ENCODE measurements at regions not wholly inside any gene's neighbourhood (a gene's known extent, or its start where the extent isn't known, plus 50 kb on each side); places are given as distances from the start of the nearest gene placed in this dataset.
"Not testable (repeated sequence)": the region's sequence is repeated elsewhere in the genome, so short reads cannot be mapped to it uniquely, and the experiment has no call there.

- H3K4me1 ChIP-seq (ENCODE audit: control insufficient read depth in 5 of 5, insufficient read depth in 5 of 5, low read length in 5 of 5), result peaks cover 0 to 2% (median 0%) of the 10 kb centered on the region in 5 donors
- H3K27ac ChIP-seq (ENCODE audit: low read depth, low read length), result no peak overlapping the region
- H3K27me3 ChIP-seq (ENCODE audit: control insufficient read depth in 5 of 5, insufficient read depth in 4 of 5, low read length in 5 of 5), result no peaks in the 10 kb centered on the region
- H3K4me3 ChIP-seq (ENCODE audit: low read depth in 1 of 5, low read length in 5 of 5), result no peak overlapping the region
- H3K9me3 ChIP-seq (ENCODE audit: control insufficient read depth in 5 of 5, low read length in 5 of 5), result no peaks in the 10 kb centered on the region
- no peak overlapping the region for H3K9ac ChIP-seq (ENCODE audit: low read length in 5 of 5)
- no peaks in the 10 kb centered on the region for H3K36me3 ChIP-seq (ENCODE audit: control insufficient read depth in 5 of 5, insufficient read depth in 5 of 5, low read length in 5 of 5)
Observed at GRCh38 chr6:106745197-106745770, 115.9 kb downstream of the QRSL1 start.

DNA sequence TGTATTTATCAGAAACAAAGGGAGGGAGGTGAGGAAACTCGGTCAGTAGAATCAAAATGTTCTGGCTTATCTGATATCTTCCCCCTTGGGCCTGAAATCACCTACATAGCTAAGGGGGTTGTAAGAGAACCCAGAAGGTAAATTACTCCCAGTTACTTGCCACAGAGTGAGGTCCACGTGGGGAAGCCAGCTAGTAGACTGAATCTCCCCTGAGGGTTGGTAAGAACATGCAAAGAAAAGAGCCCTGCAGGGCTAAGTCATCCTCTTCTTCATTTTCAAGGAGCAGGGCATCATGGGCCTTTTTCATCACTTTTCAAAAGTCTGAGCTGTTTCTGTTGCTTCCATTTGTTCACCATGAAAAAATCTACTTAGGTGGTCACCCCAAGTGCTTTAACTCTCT lies 115.4 kb downstream of the QRSL1 start:
- Histone ChIP-seq H3K4me3 (ENCODE audit: low read depth in 1 of 5, low read length in 5 of 5) (no peak overlapping the region), H3K9me3 (ENCODE audit: control insufficient read depth in 5 of 5, low read length in 5 of 5) (no peaks in the 10 kb centered on the region), H3K4me1 (ENCODE audit: control insufficient read depth in 5 of 5, insufficient read depth in 5 of 5, low read length in 5 of 5) (peaks cover 0 to 7% (median 0%) of the 10 kb centered on the region in 5 donors), H3K36me3 (ENCODE audit: control insufficient read depth in 5 of 5, insufficient read depth in 5 of 5, low read length in 5 of 5) (no peaks in the 10 kb centered on the region), H3K27me3 (ENCODE audit: control insufficient read depth in 5 of 5, insufficient read depth in 4 of 5, low read length in 5 of 5) (no peaks in the 10 kb centered on the region), H3K27ac (ENCODE audit: low read depth, low read length) (no peak overlapping the region), H3K9ac (ENCODE audit: low read length in 5 of 5) (no peak overlapping the region)

- H3K36me3 ChIP-seq (ENCODE audit: control insufficient read depth in 5 of 5, insufficient read depth in 5 of 5, low read length in 5 of 5); H3K27ac ChIP-seq (ENCODE audit: low read depth, low read length); H3K27me3 ChIP-seq (ENCODE audit: control insufficient read depth in 5 of 5, insufficient read depth in 4 of 5, low read length in 5 of 5); H3K9ac ChIP-seq (ENCODE audit: low read length in 5 of 5); H3K4me3 ChIP-seq (ENCODE audit: low read depth in 1 of 5, low read length in 5 of 5); H3K9me3 ChIP-seq (ENCODE audit: control insufficient read depth in 5 of 5, low read length in 5 of 5): not testable (repeated sequence)
- H3K4me1 ChIP-seq (ENCODE audit: control insufficient read depth in 5 of 5, insufficient read depth in 5 of 5, low read length in 5 of 5), result peaks cover 0 to 12% (median 6%) of the 10 kb centered on the region in 5 donors
Observed at GRCh38 chr6:106744029-106744428, 114.7 kb downstream of the QRSL1 start.

DNA sequence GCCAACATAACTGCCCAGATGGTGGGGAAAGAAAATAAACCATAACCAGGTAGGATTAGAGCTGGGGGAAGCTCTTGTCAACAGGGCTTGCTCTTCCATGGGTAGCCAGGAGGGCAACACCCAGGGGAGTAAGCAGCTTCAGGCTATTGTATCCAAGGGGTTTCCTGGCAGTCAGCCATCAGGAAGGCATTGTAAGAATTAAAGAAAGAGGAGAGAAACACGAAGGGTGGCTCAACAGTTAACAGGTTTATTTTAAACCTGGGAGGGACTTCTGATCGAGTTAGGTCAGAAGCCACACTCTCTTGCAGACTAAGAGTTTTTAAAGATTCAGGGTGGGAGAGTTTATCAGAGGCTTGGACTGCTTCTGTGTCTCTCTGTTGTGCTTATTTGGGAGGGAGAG lies 114.2 kb downstream of the QRSL1 start:
- Histone ChIP-seq H3K27ac (ENCODE audit: low read depth, low read length) (no peak overlapping the region), H3K9me3 (ENCODE audit: control insufficient read depth in 5 of 5, low read length in 5 of 5) (no peaks in the 10 kb centered on the region), H3K27me3 (ENCODE audit: control insufficient read depth in 5 of 5, insufficient read depth in 4 of 5, low read length in 5 of 5) (no peaks in the 10 kb centered on the region)

DNA sequence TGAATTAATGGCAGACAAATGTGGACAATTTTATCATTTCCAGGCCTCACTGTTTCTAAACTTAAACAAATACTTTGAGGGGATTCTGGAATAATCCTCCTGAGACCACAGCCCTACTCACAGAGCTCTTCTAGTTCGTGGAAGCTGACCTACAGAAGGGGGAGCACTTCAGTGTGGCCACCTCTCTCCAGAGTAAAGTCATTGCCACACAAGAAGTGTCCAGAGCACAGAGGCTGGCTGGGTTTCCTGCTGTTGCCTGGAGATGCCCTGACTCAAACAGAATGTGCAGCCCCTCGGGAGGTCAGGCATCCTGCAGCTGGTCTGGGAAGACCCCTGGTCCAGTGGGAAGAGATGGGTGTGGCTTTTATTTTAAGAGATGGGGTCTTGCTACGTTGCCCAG lies 110.9 kb downstream of the QRSL1 start:
- H3K27ac ChIP-seq (ENCODE audit: low read depth, low read length), result no peak overlapping the region
- no peaks in the 10 kb centered on the region for H3K36me3 ChIP-seq (ENCODE audit: control insufficient read depth in 5 of 5, insufficient read depth in 5 of 5, low read length in 5 of 5)
- H3K4me3 ChIP-seq (ENCODE audit: low read depth in 1 of 5, low read length in 5 of 5), result no peak overlapping the region
- H3K9me3 ChIP-seq (ENCODE audit: control insufficient read depth in 5 of 5, low read length in 5 of 5), result peaks cover 0 to 6% (median 4%) of the 10 kb centered on the region in 5 donors
- H3K27me3 ChIP-seq (ENCODE audit: control insufficient read depth in 5 of 5, insufficient read depth in 4 of 5, low read length in 5 of 5), result no peaks in the 10 kb centered on the region
- peaks cover 0 to 12% (median 6%) of the 10 kb centered on the region in 5 donors for H3K4me1 ChIP-seq (ENCODE audit: control insufficient read depth in 5 of 5, insufficient read depth in 5 of 5, low read length in 5 of 5)
- no peak overlapping the region for H3K9ac ChIP-seq (ENCODE audit: low read length in 5 of 5)

More for the DNA sequence above, 114.2 kb downstream of the QRSL1 start:
- H3K4me3 ChIP-seq (ENCODE audit: low read depth in 1 of 5, low read length in 5 of 5), result no peak overlapping the region
- H3K9ac ChIP-seq (ENCODE audit: low read length in 5 of 5), result no peak overlapping the region
- peaks cover 0 to 12% (median 6%) of the 10 kb centered on the region in 5 donors for H3K4me1 ChIP-seq (ENCODE audit: control insufficient read depth in 5 of 5, insufficient read depth in 5 of 5, low read length in 5 of 5)
- no peaks in the 10 kb centered on the region for H3K36me3 ChIP-seq (ENCODE audit: control insufficient read depth in 5 of 5, insufficient read depth in 5 of 5, low read length in 5 of 5)

DNA sequence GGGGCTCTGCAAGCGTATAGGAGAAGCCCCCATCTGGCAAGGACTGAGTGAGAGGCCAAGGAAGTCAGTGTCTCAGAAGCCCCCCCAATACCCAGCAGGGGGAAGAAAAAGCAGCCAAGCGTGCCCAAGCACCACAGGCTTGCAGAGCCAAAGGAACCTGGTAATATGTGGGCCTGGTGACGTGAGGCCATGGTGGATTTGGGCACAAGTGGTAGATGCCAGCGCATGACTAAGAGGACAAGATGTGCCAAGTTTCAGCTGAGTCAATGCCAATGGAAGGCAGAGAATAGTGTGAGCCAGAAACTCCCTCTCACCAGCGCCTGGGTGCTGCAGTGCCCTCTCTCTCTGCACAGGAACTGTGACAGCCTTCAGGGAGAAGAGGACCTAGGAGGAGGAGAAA lies 110.0 kb downstream of the QRSL1 start:
- no peak overlapping the region for H3K4me3 ChIP-seq (ENCODE audit: low read depth in 1 of 5, low read length in 5 of 5)
- H3K27ac ChIP-seq (ENCODE audit: low read depth, low read length), result no peak overlapping the region
- peaks cover 0 to 6% (median 4%) of the 10 kb centered on the region in 5 donors for H3K9me3 ChIP-seq (ENCODE audit: control insufficient read depth in 5 of 5, low read length in 5 of 5)
- no peak overlapping the region for H3K9ac ChIP-seq (ENCODE audit: low read length in 5 of 5)
- peaks cover 0 to 12% (median 6%) of the 10 kb centered on the region in 5 donors for H3K4me1 ChIP-seq (ENCODE audit: control insufficient read depth in 5 of 5, insufficient read depth in 5 of 5, low read length in 5 of 5)
- no peaks in the 10 kb centered on the region for H3K36me3 ChIP-seq (ENCODE audit: control insufficient read depth in 5 of 5, insufficient read depth in 5 of 5, low read length in 5 of 5)
- H3K27me3 ChIP-seq (ENCODE audit: control insufficient read depth in 5 of 5, insufficient read depth in 4 of 5, low read length in 5 of 5), result no peaks in the 10 kb centered on the region

DNA sequence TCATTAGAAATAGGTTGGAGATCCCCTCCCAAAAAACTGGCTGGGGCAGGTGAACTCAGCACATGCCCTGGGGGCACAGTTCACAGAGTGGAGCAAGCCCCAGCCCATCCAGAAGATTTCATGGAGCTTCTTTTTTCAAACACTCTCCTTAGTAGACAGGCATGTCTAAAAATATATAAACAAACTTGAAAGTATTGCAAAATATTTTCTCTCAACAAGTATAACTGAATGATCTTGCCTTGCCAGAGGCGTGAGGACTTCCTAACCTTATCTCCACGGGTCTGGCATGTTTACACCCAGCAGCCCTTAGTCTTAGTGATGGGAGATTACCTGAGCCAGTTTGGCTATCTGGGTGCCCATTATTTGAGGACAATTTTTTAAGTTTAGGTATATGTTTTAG lies 107.1 kb downstream of the QRSL1 start:
- H3K4me3 ChIP-seq (ENCODE audit: low read depth in 1 of 5, low read length in 5 of 5), result no peak overlapping the region
- H3K9me3 ChIP-seq (ENCODE audit: control insufficient read depth in 5 of 5, low read length in 5 of 5), result peaks cover 0 to 6% (median 4%) of the 10 kb centered on the region in 5 donors
- no peaks in the 10 kb centered on the region for H3K27me3 ChIP-seq (ENCODE audit: control insufficient read depth in 5 of 5, insufficient read depth in 4 of 5, low read length in 5 of 5)
- no peaks in the 10 kb centered on the region for H3K36me3 ChIP-seq (ENCODE audit: control insufficient read depth in 5 of 5, insufficient read depth in 5 of 5, low read length in 5 of 5)
- H3K4me1 ChIP-seq (ENCODE audit: control insufficient read depth in 5 of 5, insufficient read depth in 5 of 5, low read length in 5 of 5), result peaks cover 0 to 12% (median 6%) of the 10 kb centered on the region in 5 donors
- no peak overlapping the region for H3K27ac ChIP-seq (ENCODE audit: low read depth, low read length)
- no peak overlapping the region for H3K9ac ChIP-seq (ENCODE audit: low read length in 5 of 5)

DNA sequence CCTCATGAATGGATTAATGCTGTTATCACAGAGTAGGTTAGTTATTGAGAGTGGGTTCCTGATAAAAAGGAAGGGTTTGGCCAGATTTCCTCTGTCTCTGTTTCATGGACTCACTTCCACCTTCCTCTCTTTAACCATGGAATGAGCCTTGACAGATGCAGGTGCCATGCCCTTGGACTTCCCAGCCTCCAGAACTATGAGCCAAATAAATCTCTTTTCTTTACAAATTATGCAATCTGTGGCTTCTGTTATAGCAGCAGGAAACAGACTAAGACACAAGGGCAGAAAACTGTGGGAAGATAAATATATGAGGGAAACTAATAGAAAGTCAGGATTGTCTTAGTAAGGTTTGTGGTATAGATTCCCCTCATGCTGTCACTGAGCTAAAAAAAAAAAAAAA lies 106.5 kb downstream of the QRSL1 start:
- H3K4me3 ChIP-seq (ENCODE audit: low read depth in 1 of 5, low read length in 5 of 5), result no peak overlapping the region
- H3K27me3 ChIP-seq (ENCODE audit: control insufficient read depth in 5 of 5, insufficient read depth in 4 of 5, low read length in 5 of 5), result no peaks in the 10 kb centered on the region
- H3K9ac ChIP-seq (ENCODE audit: low read length in 5 of 5), result no peak overlapping the region
- H3K36me3 ChIP-seq (ENCODE audit: control insufficient read depth in 5 of 5, insufficient read depth in 5 of 5, low read length in 5 of 5), result no peaks in the 10 kb centered on the region
- peaks cover 0 to 12% (median 9%) of the 10 kb centered on the region in 5 donors for H3K4me1 ChIP-seq (ENCODE audit: control insufficient read depth in 5 of 5, insufficient read depth in 5 of 5, low read length in 5 of 5)
- H3K27ac ChIP-seq (ENCODE audit: low read depth, low read length), result no peak overlapping the region
- H3K9me3 ChIP-seq (ENCODE audit: control insufficient read depth in 5 of 5, low read length in 5 of 5), result peaks cover 0 to 6% (median 4%) of the 10 kb centered on the region in 5 donors

DNA sequence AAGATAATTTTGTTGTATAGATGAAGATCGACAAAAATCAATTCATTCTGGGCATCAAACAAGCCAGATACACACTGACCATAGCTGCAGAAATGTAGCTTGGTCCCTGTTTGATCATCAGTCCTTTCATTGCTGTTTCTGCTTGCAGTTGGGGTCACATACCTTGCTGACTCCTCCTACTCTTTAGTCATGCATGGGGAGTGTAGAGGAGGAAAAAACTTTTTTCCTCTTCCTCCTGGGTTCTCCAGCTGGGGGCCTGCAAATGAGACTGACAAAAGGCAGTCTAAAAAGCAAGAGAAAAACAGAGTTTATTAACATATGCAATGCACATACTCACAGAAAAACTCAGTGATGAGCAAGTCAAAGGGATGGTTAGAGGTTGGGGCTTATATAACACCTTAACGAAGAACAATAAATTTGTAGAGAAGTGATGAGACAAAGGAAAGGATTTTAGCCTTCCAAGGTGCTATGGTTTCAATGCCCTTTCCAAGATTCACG lies 105.8 kb downstream of the QRSL1 start:
- Histone ChIP-seq H3K36me3 (ENCODE audit: control insufficient read depth in 5 of 5, insufficient read depth in 5 of 5, low read length in 5 of 5) (no peaks in the 10 kb centered on the region), H3K4me3 (ENCODE audit: low read depth in 1 of 5, low read length in 5 of 5) (no peak overlapping the region), H3K27me3 (ENCODE audit: control insufficient read depth in 5 of 5, insufficient read depth in 4 of 5, low read length in 5 of 5) (no peaks in the 10 kb centered on the region), H3K4me1 (ENCODE audit: control insufficient read depth in 5 of 5, insufficient read depth in 5 of 5, low read length in 5 of 5) (peaks cover 0 to 15% (median 8%) of the 10 kb centered on the region in 5 donors), H3K9me3 (ENCODE audit: control insufficient read depth in 5 of 5, low read length in 5 of 5) (peaks cover 0 to 6% (median 4%) of the 10 kb centered on the region in 5 donors), H3K27ac (ENCODE audit: low read depth, low read length) (no peak overlapping the region), H3K9ac (ENCODE audit: low read length in 5 of 5) (no peak overlapping the region)

GRCh38 chr6:106733386-106733785 lies 104.0 kb downstream of the QRSL1 start:
- peaks cover 0 to 6% (median 4%) of the 10 kb centered on the region in 5 donors for H3K9me3 ChIP-seq (ENCODE audit: control insufficient read depth in 5 of 5, low read length in 5 of 5)
- no peak overlapping the region for H3K9ac ChIP-seq (ENCODE audit: low read length in 5 of 5)
- no peak overlapping the region for H3K4me3 ChIP-seq (ENCODE audit: low read depth in 1 of 5, low read length in 5 of 5)
- H3K36me3 ChIP-seq (ENCODE audit: control insufficient read depth in 5 of 5, insufficient read depth in 5 of 5, low read length in 5 of 5), result no peaks in the 10 kb centered on the region
- H3K4me1 ChIP-seq (ENCODE audit: control insufficient read depth in 5 of 5, insufficient read depth in 5 of 5, low read length in 5 of 5), result peaks cover 0 to 11% (median 1%) of the 10 kb centered on the region in 5 donors
- no peaks in the 10 kb centered on the region for H3K27me3 ChIP-seq (ENCODE audit: control insufficient read depth in 5 of 5, insufficient read depth in 4 of 5, low read length in 5 of 5)
- H3K27ac ChIP-seq (ENCODE audit: low read depth, low read length), result no peak overlapping the region

All from subcutaneous abdominal adipose tissue (tissue), 5 donors.